ENCODE measurements at regions not wholly inside any gene's neighbourhood (a gene's known extent, or its start where the extent isn't known, plus 50 kb on each side); places are given as distances from the start of the nearest gene placed in this dataset.
A peak's percentile ranks its signal among the peaks of the same experiment; 100 is the strongest.

DNA sequence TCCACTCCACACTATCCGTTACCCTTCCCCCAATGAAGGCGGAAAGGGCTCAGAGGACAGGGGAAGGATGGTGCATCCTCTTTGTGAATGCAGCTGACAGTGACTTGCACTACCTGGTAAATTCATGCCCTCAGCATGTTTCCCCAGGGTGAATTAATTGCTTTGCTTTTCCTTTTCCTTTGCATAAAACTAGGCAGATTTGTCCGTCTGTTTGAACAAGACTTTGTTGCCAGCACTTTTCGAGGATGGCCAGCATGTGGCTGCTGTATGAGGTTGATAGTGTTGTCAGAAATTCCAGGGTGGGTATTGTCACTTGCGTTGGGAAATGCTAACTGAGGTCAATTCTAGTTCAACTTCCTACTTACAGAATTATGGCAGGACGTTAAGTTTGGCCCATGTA, 79.0 kb upstream of the RARB start:
- Histone ChIP-seq H3K4me3 (ENCODE audit: insufficient read depth, low read length) (no peak overlapping the region), H3K27me3 (ENCODE audit: insufficient read depth, low read length) (no peaks in the 10 kb centered on the region), H3K4me2 (ENCODE audit: insufficient read depth, low read length) (no peak overlapping the region), H3K4me1 (ENCODE audit: insufficient read depth, low read length) (peaks cover 4% of the 10 kb centered on the region), H3K27ac (ENCODE audit: low read depth, low read length) (no peak overlapping the region), H3K36me3 (ENCODE audit: insufficient read depth, low read length) (no peaks in the 10 kb centered on the region), H4K20me1 (ENCODE audit: insufficient read depth, low read length) (no peaks in the 10 kb centered on the region), H3K9me3 (ENCODE audit: low read depth, low read length) (no peaks in the 10 kb centered on the region), H3K79me2 (ENCODE audit: insufficient read depth, low read length) (no peaks in the 10 kb centered on the region), H2AFZ (ENCODE audit: low read length) (no peak overlapping the region)
- DNase-seq (ENCODE audit: insufficient read length, low spot score, missing footprints): no peak
- TF ChIP-seq, protein P1, sequence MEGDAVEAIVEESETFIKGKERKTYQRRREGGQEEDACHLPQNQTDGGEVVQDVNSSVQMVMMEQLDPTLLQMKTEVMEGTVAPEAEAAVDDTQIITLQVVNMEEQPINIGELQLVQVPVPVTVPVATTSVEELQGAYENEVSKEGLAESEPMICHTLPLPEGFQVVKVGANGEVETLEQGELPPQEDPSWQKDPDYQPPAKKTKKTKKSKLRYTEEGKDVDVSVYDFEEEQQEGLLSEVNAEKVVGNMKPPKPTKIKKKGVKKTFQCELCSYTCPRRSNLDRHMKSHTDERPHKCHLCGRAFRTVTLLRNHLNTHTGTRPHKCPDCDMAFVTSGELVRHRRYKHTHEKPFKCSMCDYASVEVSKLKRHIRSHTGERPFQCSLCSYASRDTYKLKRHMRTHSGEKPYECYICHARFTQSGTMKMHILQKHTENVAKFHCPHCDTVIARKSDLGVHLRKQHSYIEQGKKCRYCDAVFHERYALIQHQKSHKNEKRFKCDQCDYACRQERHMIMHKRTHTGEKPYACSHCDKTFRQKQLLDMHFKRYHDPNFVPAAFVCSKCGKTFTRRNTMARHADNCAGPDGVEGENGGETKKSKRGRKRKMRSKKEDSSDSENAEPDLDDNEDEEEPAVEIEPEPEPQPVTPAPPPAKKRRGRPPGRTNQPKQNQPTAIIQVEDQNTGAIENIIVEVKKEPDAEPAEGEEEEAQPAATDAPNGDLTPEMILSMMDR (IDR thresholded peaks at IDR 0.05; ENCODE audit: extremely low read depth, low read depth, low read length): no peak

DNA sequence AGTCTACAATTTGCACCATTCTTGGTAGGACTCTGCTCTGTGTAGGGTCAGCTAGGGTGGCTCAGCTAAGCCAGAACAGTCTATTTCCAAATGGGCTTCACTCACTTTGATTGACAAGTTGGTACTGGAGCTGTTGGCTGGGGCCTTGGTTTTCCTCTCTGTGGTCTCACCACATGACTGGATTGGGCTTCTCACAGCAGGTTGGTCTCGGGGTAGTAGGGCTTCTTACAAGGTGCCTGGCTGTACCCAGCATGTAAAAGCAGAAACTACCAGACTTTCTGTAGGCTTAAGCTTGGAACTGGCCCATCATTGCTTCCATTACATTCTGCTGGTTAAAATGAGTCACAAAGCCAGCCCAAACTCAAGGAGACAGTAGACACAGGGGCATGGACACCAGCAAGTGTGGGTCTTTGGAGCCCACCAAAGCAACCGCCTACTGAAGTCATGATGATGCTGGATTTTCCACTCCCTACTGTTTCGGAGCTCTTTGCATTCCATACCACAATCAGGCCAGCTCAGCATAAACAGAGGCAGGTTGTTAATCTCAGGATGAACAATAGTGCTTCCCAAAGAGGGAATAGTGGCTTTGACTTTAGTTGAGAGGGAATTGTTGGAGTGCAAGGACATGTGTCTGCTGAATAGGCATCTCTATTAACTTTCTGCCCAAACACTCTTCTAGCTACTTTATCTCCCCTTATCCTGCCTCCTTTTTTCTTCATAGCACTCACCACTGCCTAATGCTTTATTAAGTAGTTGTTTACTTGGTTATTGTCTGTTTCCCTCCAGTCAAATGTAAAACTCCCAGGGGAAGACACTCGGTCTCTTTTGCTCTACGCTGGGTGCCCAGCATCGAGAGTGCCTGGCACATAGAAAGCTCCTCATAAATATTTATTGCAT, 78.0 kb upstream of the RARB start:
- peaks cover 12% of the 10 kb centered on the region for H3K4me1 ChIP-seq (ENCODE audit: insufficient read depth, low read length)
- H3K79me2 ChIP-seq (ENCODE audit: insufficient read depth, low read length): no peaks in the 10 kb centered on the region
- H3K36me3 ChIP-seq (ENCODE audit: insufficient read depth, low read length): no peaks in the 10 kb centered on the region
- no peak overlapping the region for H3K4me2 ChIP-seq (ENCODE audit: insufficient read depth, low read length)
- no peak for DNase-seq (ENCODE audit: insufficient read length, low spot score, missing footprints)
- TF ChIP-seq, protein P1 (IDR thresholded peaks at IDR 0.05; ENCODE audit: extremely low read depth, low read depth, low read length): no peak
- H3K27me3 ChIP-seq (ENCODE audit: insufficient read depth, low read length): no peaks in the 10 kb centered on the region
- no peak overlapping the region for H3K27ac ChIP-seq (ENCODE audit: low read depth, low read length)
- H3K4me3 ChIP-seq (ENCODE audit: insufficient read depth, low read length): no peak overlapping the region
- H2AFZ ChIP-seq (ENCODE audit: low read length): no peak overlapping the region
- H4K20me1 ChIP-seq (ENCODE audit: insufficient read depth, low read length): no peaks in the 10 kb centered on the region
- H3K9me3 ChIP-seq (ENCODE audit: low read depth, low read length): no peaks in the 10 kb centered on the region

DNA sequence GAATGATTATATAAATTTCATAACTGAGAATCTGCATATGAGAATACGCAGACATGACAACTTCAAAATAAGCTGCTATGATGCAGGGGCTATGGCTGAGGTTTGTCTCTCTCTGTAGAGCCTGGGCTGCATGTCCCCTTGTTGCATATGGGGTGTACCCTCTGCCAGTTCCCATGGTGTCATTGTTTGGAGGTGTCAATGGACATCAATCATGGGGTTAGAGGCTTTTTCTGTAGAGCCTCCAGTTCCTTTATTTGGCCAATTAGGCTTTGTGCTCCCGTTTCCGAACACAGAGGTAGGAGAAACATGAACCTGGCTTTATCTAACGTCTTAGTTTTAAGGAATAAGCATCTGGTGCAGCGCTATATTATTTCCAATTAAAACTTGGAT, 77.3 kb upstream of the RARB start:
- H3K4me2 ChIP-seq (ENCODE audit: insufficient read depth, low read length): no peak overlapping the region
- H3K4me3 ChIP-seq (ENCODE audit: insufficient read depth, low read length): no peak overlapping the region
- TF ChIP-seq, protein P1 (IDR thresholded peaks at IDR 0.05; ENCODE audit: extremely low read depth, low read depth, low read length): no peak
- H3K36me3 ChIP-seq (ENCODE audit: insufficient read depth, low read length): no peaks in the 10 kb centered on the region
- H3K27me3 ChIP-seq (ENCODE audit: insufficient read depth, low read length): no peaks in the 10 kb centered on the region
- H3K79me2 ChIP-seq (ENCODE audit: insufficient read depth, low read length): no peaks in the 10 kb centered on the region
- H3K27ac ChIP-seq (ENCODE audit: low read depth, low read length): no peak overlapping the region
- no peak for DNase-seq (ENCODE audit: insufficient read length, low spot score, missing footprints)
- no peaks in the 10 kb centered on the region for H4K20me1 ChIP-seq (ENCODE audit: insufficient read depth, low read length)
- no peak overlapping the region for H2AFZ ChIP-seq (ENCODE audit: low read length)
- peaks cover 17% of the 10 kb centered on the region for H3K4me1 ChIP-seq (ENCODE audit: insufficient read depth, low read length)
- no peaks in the 10 kb centered on the region for H3K9me3 ChIP-seq (ENCODE audit: low read depth, low read length)

DNA sequence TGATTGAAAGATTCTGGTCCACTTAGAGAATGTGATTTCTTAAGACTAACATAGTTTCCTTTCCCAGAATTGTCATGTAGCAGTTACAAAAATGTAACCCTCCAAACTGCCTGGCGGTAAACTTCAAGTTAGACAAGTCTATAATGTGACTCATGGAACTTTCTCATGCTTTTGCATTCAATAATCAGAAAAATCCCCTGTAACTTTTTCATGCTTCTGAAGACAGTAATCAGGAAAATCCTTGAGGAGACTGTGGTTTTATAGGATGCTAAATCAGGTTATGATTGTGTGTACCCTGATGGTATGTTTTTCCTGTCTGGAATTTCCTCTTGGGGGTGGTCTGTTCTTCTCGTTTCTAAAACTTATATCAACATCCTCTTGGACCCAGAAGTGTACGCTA, 74.0 kb upstream of the RARB start:
- no peak for DNase-seq (ENCODE audit: insufficient read length, low spot score, missing footprints)
- Histone ChIP-seq H3K9me3 (ENCODE audit: low read depth, low read length) (no peaks in the 10 kb centered on the region), H2AFZ (ENCODE audit: low read length) (peak overlapping the region; percentile 9), H3K27me3 (ENCODE audit: insufficient read depth, low read length) (no peaks in the 10 kb centered on the region), H3K79me2 (ENCODE audit: insufficient read depth, low read length) (no peaks in the 10 kb centered on the region), H3K27ac (ENCODE audit: low read depth, low read length) (peak overlapping the region; percentile 28), H3K4me2 (ENCODE audit: insufficient read depth, low read length) (peak overlapping the region; percentile 71), H3K4me3 (ENCODE audit: insufficient read depth, low read length) (no peak overlapping the region), H3K36me3 (ENCODE audit: insufficient read depth, low read length) (no peaks in the 10 kb centered on the region), H3K4me1 (ENCODE audit: insufficient read depth, low read length) (peaks cover 17% of the 10 kb centered on the region), H4K20me1 (ENCODE audit: insufficient read depth, low read length) (no peaks in the 10 kb centered on the region)
- TF ChIP-seq, protein P1 (IDR thresholded peaks at IDR 0.05; ENCODE audit: extremely low read depth, low read depth, low read length): no peak
